C4-2B (cell line): ENCODE measurements at regions not wholly inside any gene's neighbourhood (a gene's known extent, or its start where the extent isn't known, plus 50 kb on each side); places are given as distances from the start of the nearest gene placed in this dataset.

ENCODE experiments used
- H3K27ac ChIP-seq: fragments of 450-650 bp; 2 replicates; pipeline ENCODE4 v1.5.1; 2017
- ZFX ChIP-seq: fragments of 450-650 bp; IDR thresholded peaks from 2 replicates; pipeline ENCODE4 v1.6.1; 2017
- TF ChIP-seq, protein P1 (sequence below): fragments of 450-650 bp; conservative IDR thresholded peaks from 2 replicates; pipeline ENCODE4 v1.5.1; 2017; ENCODE audit warnings: mild to moderate bottlenecking

DNA sequence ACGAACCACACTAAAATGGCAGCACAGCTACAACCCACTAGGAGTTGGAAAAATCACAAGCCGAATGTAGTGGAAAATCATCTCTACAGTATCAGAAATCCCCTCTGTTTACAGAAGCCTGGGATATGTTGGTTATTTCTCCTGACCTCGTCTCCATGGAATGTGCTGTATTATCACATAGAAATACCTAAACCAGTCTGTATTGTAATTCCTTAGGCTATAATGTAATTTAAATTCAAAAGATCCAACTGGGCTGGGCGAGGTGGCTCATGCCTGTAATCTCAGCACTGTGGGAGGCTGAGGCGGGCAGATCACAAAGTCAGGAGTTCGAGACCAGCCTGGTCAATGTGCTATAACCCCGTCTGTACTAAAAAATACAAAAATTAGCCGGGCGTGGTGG lies 244.8 kb upstream of the MPDZ start:
- no peak for TF ChIP-seq ZFX
- TF ChIP-seq, protein P1, sequence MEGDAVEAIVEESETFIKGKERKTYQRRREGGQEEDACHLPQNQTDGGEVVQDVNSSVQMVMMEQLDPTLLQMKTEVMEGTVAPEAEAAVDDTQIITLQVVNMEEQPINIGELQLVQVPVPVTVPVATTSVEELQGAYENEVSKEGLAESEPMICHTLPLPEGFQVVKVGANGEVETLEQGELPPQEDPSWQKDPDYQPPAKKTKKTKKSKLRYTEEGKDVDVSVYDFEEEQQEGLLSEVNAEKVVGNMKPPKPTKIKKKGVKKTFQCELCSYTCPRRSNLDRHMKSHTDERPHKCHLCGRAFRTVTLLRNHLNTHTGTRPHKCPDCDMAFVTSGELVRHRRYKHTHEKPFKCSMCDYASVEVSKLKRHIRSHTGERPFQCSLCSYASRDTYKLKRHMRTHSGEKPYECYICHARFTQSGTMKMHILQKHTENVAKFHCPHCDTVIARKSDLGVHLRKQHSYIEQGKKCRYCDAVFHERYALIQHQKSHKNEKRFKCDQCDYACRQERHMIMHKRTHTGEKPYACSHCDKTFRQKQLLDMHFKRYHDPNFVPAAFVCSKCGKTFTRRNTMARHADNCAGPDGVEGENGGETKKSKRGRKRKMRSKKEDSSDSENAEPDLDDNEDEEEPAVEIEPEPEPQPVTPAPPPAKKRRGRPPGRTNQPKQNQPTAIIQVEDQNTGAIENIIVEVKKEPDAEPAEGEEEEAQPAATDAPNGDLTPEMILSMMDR = no peak
- no peak overlapping the region for H3K27ac ChIP-seq

DNA sequence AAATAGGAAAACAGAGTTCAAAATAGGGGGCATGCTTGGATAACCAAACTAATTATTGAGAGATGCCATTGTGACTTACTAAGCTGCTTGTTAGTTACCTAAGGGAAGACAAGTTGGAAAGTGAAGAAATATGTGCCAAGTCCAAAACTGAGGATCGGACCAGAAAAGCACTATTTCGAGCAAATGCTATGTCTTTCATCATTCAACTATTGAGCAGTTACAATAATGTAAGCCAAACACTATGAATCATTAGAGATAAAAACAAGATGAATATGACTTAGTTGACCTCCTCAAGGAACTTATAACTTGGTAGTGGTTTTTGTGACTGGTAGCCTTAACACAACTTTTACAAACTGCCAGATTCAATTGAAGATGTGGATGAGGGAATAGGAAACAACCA lies 240.6 kb upstream of the MPDZ start:
- TF ChIP-seq, protein P1 = no peak
- TF ChIP-seq ZFX = no peak
- no peak overlapping the region for H3K27ac ChIP-seq

DNA sequence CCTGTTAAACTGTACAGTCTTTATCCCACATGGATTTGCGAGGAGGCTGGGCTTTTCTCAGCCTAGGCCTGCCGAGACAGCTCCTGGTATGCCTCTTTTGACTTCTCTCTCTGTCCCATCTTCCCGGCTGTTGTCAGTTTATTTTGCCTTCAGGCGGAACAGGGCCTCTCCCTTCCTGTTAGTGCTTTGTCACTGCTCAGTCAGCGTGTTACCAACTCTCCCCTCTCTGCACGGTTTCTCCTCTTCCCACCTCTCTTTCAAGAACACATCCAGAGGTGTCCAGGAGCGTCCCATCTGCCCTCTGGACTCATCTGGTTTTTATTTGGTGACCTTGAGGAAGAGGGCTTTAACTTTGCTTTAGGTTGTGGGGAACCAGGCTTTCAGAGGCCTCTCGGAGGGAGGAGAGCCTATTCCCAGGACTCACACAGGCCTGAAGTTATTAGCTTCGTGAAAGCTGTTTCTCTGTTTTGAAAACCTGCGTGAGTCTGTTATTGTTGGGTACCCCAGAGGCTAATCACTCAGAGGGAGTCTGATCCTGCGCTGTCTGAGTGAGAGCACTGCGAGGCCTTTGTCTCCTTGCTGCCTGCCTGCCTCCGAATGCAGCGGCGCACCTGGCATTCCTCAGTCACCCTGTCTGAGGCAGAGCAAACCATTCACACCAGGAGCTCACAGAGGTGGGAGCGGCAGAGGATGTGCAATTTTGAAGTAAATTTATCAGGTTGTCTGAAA lies 234.4 kb upstream of the MPDZ start:
- no peak overlapping the region for H3K27ac ChIP-seq
- no peak; the same call in 1 of the 2 replicates for TF ChIP-seq ZFX
- TF ChIP-seq, protein P1 = no peak

DNA sequence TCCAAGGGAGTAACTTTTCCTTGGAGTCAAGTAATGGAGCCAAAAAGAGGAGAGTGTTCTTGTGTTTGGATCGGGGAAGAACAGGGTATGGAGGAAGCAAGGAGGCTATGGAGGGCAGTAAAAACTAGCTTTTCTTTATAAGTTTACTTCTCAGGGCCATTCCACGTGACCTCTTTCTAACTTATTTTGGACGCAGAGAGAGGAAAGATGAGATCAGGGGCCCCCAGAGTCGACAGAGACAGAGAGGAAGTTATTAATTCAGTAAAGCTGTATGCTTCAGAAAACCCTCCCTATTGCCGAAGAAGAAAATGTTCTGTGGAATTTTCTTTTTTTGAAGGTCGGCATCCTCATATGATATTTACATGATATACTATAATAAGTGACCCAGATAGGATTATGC lies 233.8 kb upstream of the MPDZ start:
- TF ChIP-seq ZFX = no peak
- TF ChIP-seq, protein P1 = no peak
- no peak overlapping the region for H3K27ac ChIP-seq

DNA sequence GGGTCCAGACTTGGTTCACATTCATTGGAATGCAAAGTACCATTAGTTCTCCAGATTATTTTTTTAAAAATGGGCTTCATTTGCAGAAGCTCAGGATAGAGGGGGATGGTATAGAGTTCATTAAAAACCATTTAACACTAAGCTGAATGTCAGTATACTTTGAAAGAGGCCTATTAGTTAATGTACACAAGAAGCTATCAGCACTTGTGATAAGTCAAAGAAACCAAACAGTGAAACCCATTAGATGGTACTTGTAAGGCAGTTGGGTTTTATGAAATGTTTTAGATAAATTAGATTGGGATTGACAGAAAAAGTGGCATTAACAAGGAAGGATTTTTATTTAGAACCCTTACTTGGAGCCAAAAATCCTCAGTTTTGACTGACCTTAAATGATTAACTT lies 229.2 kb upstream of the MPDZ start:
- no peak overlapping the region for H3K27ac ChIP-seq
- TF ChIP-seq, protein P1 = no peak
- TF ChIP-seq ZFX = no peak

DNA sequence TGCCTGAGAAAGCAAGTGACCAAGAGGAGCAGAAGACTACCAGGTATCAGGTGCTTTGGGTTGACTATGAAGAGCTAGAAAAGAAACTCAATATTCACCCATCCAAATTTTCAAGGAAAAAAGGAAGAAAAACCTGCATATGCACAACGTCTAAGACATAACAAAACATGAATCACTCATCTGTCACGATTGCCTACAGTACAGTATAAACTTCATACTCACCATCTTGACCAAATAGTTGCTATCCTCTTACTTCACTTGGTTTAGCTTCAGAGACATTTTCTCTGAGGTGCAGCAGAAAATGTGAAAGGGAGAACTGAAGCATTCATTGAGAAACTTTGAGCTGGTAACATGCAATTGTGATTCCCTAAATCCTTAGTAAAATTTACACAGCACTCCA lies 228.6 kb upstream of the MPDZ start:
- no peak overlapping the region for H3K27ac ChIP-seq
- TF ChIP-seq ZFX = no peak
- TF ChIP-seq, protein P1 = no peak

DNA sequence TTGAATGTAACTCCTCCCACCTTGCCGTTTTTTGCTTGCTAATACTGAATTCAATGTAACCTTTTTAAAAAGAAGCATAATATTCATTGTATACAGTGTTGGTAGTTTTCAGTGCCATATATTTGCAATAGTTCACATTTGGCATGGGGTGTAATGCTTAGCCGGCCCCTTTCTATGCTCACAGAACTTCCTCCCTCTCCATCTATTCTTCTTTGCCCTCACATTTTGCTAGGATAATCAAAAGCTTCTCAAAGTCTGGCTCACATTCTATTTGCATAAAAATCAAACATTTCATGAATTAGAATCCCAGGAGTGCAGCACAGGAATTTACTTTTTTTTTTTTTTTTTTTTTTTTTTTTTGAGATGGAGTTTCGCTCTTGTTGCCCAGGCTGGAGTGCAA lies 226.3 kb upstream of the MPDZ start:
- no peak overlapping the region for H3K27ac ChIP-seq
- no peak for TF ChIP-seq ZFX
- TF ChIP-seq, protein P1 = no peak
